HG03342 (cell line): ENCODE measurements at regions not wholly inside any gene's neighbourhood (a gene's known extent, or its start where the extent isn't known, plus 50 kb on each side); places are given as distances from the start of the nearest gene placed in this dataset.
"Not testable (repeated sequence)": the region's sequence is repeated elsewhere in the genome, so short reads cannot be mapped to it uniquely, and the experiment has no call there.

Source experiments
- ATAC-seq: cut with Tn5 transposase; IDR thresholded peaks from one replicate; pipeline ENCODE4 v1.9.1; 2021; ENCODE audit warnings: mild to moderate bottlenecking, moderate library complexity; ENCODE audit not compliant: unreplicated experiment

- ATAC-seq = no peak
Measured at GRCh38 chr10:83492004-83492403, 647.3 kb upstream of the GHITM start.

- no peak for ATAC-seq
Measured at GRCh38 chr10:83512681-83513080, 626.6 kb upstream of the GHITM start.

DNA sequence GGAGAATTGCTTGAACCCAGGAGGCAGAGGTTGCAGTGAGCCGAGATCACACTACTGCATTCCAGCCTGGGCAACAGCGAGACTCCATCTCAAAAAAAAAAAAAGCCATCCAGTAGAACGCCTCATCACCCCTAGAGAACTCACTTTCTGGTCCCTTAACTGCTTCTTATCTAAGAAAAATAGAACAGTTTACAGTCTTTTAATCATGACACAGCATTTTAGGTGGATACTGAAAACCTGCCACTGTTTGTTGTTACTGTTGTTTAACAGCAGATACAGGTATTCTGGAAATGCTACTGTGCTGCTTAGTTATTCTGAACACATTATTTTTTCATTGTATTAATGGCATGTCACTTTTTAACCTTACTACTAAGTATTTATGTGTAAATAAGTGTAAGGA is 624.3 kb upstream of the GHITM start:
- no peak for ATAC-seq

GRCh38 chr10:83516788-83517187 is 622.5 kb upstream of the GHITM start:
- no peak for ATAC-seq

- ATAC-seq = no peak
Measured at GRCh38 chr10:83517456-83517855, 621.9 kb upstream of the GHITM start.

DNA sequence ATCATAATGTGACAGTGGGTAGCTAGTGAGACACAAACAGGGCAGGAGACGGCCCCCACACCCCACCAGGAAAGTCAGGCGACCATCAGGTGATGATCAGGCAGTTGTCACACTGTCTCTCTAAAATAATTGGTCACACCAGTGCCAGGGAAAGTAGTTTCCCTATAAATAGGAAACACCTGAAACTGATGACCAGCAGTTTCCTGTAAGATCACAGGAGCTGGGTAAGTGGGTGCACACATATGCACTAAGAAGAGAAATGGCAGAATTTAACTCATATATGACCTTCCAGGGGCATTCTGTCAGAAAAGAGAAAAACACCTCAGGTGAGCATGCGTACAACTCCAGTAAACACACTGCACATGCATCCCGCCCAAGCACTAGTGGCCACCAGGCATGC is 620.5 kb upstream of the GHITM start:
- no peak for ATAC-seq

- not testable (repeated sequence) for ATAC-seq
Measured at GRCh38 chr10:83520386-83520785, 618.9 kb upstream of the GHITM start.

DNA sequence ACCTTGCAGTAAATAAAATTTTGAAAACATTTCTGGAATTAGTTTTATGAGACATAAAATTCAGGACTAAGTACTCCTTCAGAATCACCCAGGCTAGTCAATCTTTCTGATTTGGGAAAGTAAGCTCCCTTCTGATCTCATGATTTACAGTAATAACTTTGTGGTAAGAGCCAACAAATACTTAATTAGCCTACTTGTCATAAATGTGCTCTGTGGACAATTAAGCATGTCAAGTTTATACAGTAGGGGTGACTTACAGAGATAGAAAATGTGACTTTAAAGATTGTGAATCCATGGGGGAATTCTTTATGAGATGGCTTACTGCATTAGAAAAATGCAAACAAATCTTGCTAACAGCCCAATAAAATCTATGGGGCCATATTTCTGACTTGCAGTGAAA is 616.9 kb upstream of the GHITM start:
- no peak for ATAC-seq

GRCh38 chr10:83522881-83523386 is 616.4 kb upstream of the GHITM start:
- no peak for ATAC-seq

DNA sequence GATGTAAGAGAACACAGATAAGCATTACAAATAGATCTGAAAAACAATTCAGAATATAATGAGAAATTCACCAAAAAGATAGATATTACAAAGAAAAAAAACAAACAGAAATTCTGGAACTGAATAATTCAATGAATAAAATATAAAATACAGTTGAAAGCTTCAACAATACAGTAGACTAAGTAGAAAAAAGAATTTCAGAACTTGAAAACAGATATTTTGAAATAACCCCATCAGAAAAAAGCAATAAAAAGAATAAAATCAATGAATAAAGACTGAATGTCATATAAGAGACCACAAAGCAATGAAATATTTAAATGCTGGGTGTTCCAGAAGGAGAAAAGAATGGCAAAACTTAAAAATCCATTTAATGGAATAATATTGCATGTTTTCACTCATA is 611.4 kb upstream of the GHITM start:
- no peak for ATAC-seq

GRCh38 chr10:83533290-83533689 is 606.0 kb upstream of the GHITM start:
- no peak for ATAC-seq

- no peak for ATAC-seq
Measured at GRCh38 chr10:83536426-83536825, 602.9 kb upstream of the GHITM start.

DNA sequence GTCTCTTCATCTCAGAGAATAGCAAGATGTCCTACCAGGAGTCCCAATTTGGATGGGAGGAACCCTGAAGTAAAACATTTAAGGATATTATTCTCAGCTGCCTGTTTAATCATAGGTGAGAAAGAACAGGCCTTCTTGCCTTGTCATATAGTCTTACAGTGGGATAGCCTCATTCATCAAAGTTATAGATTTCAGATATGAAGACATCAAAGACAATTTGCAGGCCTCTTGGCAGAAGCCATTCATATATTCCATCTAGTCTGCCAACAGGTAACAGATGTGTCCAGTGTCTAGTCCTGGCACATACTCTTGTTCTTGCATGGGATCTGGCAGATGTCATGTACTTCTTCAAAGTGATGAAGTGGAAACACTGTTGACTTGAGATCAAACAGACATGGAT is 601.3 kb upstream of the GHITM start:
- ATAC-seq = no peak

- peak; percentile 60 for ATAC-seq
Measured at GRCh38 chr10:83539528-83540308, 599.6 kb upstream of the GHITM start.

GRCh38 chr10:83541046-83541445 is 598.3 kb upstream of the GHITM start:
- no peak for ATAC-seq

DNA sequence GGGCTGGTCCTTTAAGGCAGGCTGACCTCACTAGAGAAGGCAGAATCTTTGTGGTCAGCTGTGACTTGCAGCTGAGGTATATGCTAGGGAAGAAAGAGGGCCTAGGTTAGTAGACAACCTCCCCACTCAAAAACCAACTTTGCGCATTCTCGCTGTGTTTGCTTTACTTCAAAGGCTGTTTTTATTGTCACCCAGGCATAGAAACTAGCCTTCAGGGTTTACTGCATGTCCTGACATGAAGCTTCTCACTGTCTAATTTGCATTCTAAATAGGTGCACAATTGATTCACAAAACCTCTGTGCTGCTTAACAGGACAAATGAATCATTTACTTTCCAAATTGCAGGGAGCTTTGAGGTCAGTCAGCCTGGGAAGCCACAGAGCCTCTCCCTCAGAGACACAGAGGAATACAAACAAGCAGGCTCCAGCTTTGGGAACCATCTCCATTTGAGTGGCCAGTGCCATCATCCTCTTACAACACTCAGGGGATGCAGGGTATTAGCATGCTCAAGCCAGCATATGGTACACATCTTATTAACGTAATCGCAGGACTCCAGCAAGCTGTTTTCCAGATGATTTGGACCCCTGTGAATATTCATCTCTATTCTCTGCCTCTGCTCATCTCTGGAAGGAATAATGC is 596.4 kb upstream of the GHITM start:
- peak; percentile 56 for ATAC-seq

DNA sequence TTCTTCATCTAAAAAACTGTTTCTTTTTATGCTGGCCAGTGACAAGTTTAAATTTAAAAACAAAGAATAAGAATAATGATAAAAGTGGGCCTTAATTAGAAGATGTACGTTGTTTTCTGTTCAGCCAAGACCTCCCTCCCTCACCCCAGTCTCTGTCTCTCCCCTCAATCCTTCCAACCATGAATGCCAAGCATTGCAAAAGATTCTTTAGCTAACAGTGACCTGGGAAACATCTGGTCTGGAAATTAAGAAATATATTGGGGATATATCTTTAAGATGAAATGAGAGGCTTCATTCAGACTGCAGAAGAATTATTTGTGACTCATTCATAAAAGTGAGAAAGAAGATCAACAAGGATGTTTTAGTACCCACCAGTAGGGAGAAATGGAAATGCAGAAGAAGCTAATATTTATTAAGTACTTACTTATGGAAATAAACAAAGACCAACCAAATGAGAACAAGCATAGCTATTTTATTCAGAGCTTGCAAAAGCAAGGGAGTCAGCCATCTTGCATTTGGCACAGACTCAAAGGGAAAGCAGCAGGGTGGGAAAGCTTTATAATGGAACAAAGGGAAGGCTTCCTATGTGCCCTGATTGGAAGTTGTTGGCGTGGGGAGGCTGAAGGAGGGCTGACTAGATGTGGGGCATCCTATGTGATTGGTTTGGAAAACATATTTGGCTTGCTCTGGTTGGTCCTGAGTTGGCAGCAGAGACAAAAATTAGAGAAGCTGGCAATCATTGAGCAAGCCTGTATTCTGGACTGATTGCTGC is 595.4 kb upstream of the GHITM start:
- ATAC-seq = no peak

- ATAC-seq = no peak
Measured at GRCh38 chr10:83545901-83546391, 593.4 kb upstream of the GHITM start.

GRCh38 chr10:83551190-83551589 is 588.1 kb upstream of the GHITM start:
- ATAC-seq = not testable (repeated sequence)

DNA sequence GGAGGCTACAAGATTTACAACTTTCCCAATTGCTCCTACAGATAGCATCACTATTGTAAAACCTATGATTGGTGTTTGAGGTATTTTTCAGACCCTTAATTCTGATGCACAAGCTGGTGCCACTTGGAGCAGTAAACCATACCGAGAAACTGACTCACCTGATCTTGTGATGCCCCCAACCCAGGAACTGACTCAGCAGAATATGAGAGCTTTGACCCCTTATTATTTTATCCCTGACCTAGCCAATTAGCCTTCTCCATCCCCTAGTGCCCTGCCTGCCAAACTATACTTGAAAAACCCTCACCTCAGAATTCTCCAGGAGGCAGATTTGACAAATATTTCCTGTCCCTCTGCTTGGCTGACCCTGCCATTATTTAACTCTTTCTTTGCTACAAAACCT is 585.9 kb upstream of the GHITM start:
- ATAC-seq = no peak

DNA sequence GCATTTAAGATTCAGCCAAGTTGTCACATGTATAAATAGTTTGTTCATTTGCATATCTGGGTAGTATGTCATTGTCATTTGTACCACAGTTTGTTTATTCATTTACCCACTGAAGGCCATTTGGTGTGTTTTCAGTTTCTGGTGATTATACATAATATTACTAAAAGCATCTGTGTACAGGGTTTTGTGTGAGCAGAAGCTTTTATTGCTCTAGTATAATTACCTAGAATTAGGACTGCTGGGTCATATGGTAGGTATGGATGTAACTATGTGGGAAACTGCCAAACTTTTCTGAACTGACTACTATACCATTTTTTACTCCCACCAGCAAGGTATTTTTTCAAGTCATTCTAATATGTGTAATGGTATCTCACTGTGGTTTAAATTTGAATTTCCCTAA is 584.0 kb upstream of the GHITM start:
- peak; percentile 67 for ATAC-seq
